Activated T-helper 17 cell treated with anti-CD3 and anti-CD28 coated beads, Interleukin-2, amount 50 U/mL, for 72 hours (primary cell): ENCODE measurements at regions not wholly inside any gene's neighbourhood (a gene's known extent, or its start where the extent isn't known, plus 50 kb on each side); places are given as distances from the start of the nearest gene placed in this dataset.

Experiments used
- ATAC-seq: fragments of 150-1000 bp; cut with Tn5 transposase; replicated peaks from 2 replicates; pipeline ENCODE4 v1.10.0; 2021; ENCODE audit warnings: mild to moderate bottlenecking, moderate library complexity
- H3K27ac Mint-ChIP-seq: one replicate; pipeline ENCODE4 v1.8.0; 2022; ENCODE audit warnings: mixed read lengths
- H3K27me3 Mint-ChIP-seq: one replicate; pipeline ENCODE4 v1.8.0; 2022; ENCODE audit warnings: mixed read lengths
- H3K36me3 Mint-ChIP-seq: one replicate; pipeline ENCODE4 v1.8.0; 2022; ENCODE audit warnings: low read depth, mild to moderate bottlenecking, mixed read lengths
- H3K4me1 Mint-ChIP-seq: one replicate; pipeline ENCODE4 v1.8.0; 2022; ENCODE audit warnings: mixed read lengths
- H3K4me3 Mint-ChIP-seq: one replicate; pipeline ENCODE4 v1.8.0; 2022; ENCODE audit warnings: mild to moderate bottlenecking, mixed read lengths
- H3K9me3 Mint-ChIP-seq: one replicate; pipeline ENCODE4 v1.8.0; 2022; ENCODE audit warnings: mixed read lengths

GRCh38 chr2:149661844-149662243, 74.3 kb upstream of the MMADHC start:
- no peak overlapping the region for H3K27ac Mint-ChIP-seq
- no peak for ATAC-seq
- peaks cover 8% of the 10 kb centered on the region for H3K27me3 Mint-ChIP-seq
- no peaks in the 10 kb centered on the region for H3K36me3 Mint-ChIP-seq
- peaks cover 5% of the 10 kb centered on the region for H3K9me3 Mint-ChIP-seq
- H3K4me1 Mint-ChIP-seq, result no peaks in the 10 kb centered on the region
- H3K4me3 Mint-ChIP-seq, result no peak overlapping the region

GRCh38 chr2:149658553-149658952, 71.0 kb upstream of the MMADHC start:
- Mint-ChIP-seq H3K27me3 (peaks cover 8% of the 10 kb centered on the region), H3K27ac (no peak overlapping the region), H3K4me3 (no peak overlapping the region), H3K4me1 (no peaks in the 10 kb centered on the region), H3K9me3 (no peaks in the 10 kb centered on the region), H3K36me3 (no peaks in the 10 kb centered on the region)
- no peak for ATAC-seq

GRCh38 chr2:149657401-149658040, 69.9 kb upstream of the MMADHC start:
- no peaks in the 10 kb centered on the region for H3K9me3 Mint-ChIP-seq
- H3K36me3 Mint-ChIP-seq, result no peaks in the 10 kb centered on the region
- peaks cover 8% of the 10 kb centered on the region for H3K27me3 Mint-ChIP-seq
- no peaks in the 10 kb centered on the region for H3K4me1 Mint-ChIP-seq
- H3K4me3 Mint-ChIP-seq, result no peak overlapping the region
- H3K27ac Mint-ChIP-seq, result no peak overlapping the region
- ATAC-seq, result no peak

- Mint-ChIP-seq H3K4me3 (no peak overlapping the region), H3K36me3 (no peaks in the 10 kb centered on the region), H3K27me3 (peaks cover 8% of the 10 kb centered on the region), H3K4me1 (no peaks in the 10 kb centered on the region), H3K9me3 (no peaks in the 10 kb centered on the region), H3K27ac (no peak overlapping the region)
- no peak for ATAC-seq
These were observed 69.4 kb upstream of the MMADHC start for GRCh38 chr2:149656996-149657395.

GRCh38 chr2:149653831-149654445, 66.4 kb upstream of the MMADHC start:
- Mint-ChIP-seq H3K4me1 (no peaks in the 10 kb centered on the region), H3K4me3 (no peak overlapping the region), H3K27me3 (peaks cover 4% of the 10 kb centered on the region), H3K27ac (no peak overlapping the region), H3K9me3 (no peaks in the 10 kb centered on the region), H3K36me3 (no peaks in the 10 kb centered on the region)
- no peak for ATAC-seq

- Mint-ChIP-seq H3K9me3 (no peaks in the 10 kb centered on the region), H3K4me1 (no peaks in the 10 kb centered on the region), H3K27me3 (peaks cover 5% of the 10 kb centered on the region), H3K27ac (no peak overlapping the region), H3K36me3 (no peaks in the 10 kb centered on the region), H3K4me3 (no peak overlapping the region)
- no peak for ATAC-seq
These were observed 65.4 kb upstream of the MMADHC start for GRCh38 chr2:149652926-149653325.

GRCh38 chr2:149652526-149652925, 65.0 kb upstream of the MMADHC start:
- H3K9me3 Mint-ChIP-seq, result no peaks in the 10 kb centered on the region
- peaks cover 7% of the 10 kb centered on the region for H3K27me3 Mint-ChIP-seq
- no peak for ATAC-seq
- no peak overlapping the region for H3K27ac Mint-ChIP-seq
- no peaks in the 10 kb centered on the region for H3K36me3 Mint-ChIP-seq
- no peaks in the 10 kb centered on the region for H3K4me1 Mint-ChIP-seq
- H3K4me3 Mint-ChIP-seq, result no peak overlapping the region

GRCh38 chr2:149651229-149651628, 63.7 kb upstream of the MMADHC start:
- no peak overlapping the region for H3K4me3 Mint-ChIP-seq
- peaks cover 14% of the 10 kb centered on the region for H3K27me3 Mint-ChIP-seq
- H3K27ac Mint-ChIP-seq, result no peak overlapping the region
- no peaks in the 10 kb centered on the region for H3K4me1 Mint-ChIP-seq
- no peak for ATAC-seq
- no peaks in the 10 kb centered on the region for H3K9me3 Mint-ChIP-seq
- no peaks in the 10 kb centered on the region for H3K36me3 Mint-ChIP-seq

- H3K27me3 Mint-ChIP-seq, result peaks cover 14% of the 10 kb centered on the region
These were observed 62.4 kb upstream of the MMADHC start for GRCh38 chr2:149650006-149650405.

GRCh38 chr2:149648282-149649030, 60.9 kb upstream of the MMADHC start:
- H3K4me1 Mint-ChIP-seq, result no peaks in the 10 kb centered on the region
- H3K27ac Mint-ChIP-seq, result no peak overlapping the region
- no peaks in the 10 kb centered on the region for H3K36me3 Mint-ChIP-seq
- ATAC-seq, result no peak
- H3K4me3 Mint-ChIP-seq, result no peak overlapping the region
- no peaks in the 10 kb centered on the region for H3K9me3 Mint-ChIP-seq
- H3K27me3 Mint-ChIP-seq, result peaks cover 18% of the 10 kb centered on the region

More at GRCh38 chr2:149650006-149650405, 62.4 kb upstream of the MMADHC start:
- Mint-ChIP-seq H3K27ac (no peak overlapping the region), H3K4me1 (no peaks in the 10 kb centered on the region), H3K9me3 (no peaks in the 10 kb centered on the region), H3K4me3 (no peak overlapping the region), H3K36me3 (no peaks in the 10 kb centered on the region)
- ATAC-seq, result no peak

- Mint-ChIP-seq H3K36me3 (no peaks in the 10 kb centered on the region), H3K4me3 (no peak overlapping the region), H3K9me3 (peaks cover 8% of the 10 kb centered on the region), H3K27me3 (peaks cover 29% of the 10 kb centered on the region), H3K27ac (no peak overlapping the region), H3K4me1 (no peaks in the 10 kb centered on the region)
- ATAC-seq, result no peak
These were observed 57.8 kb upstream of the MMADHC start for GRCh38 chr2:149645391-149645790.
